AG08396 (cell line): ENCODE measurements at regions not wholly inside any gene's neighbourhood (a gene's known extent, or its start where the extent isn't known, plus 50 kb on each side); places are given as distances from the start of the nearest gene placed in this dataset.
A peak's percentile ranks its signal among the peaks of the same experiment; 100 is the strongest.

ENCODE experiments used
- DNase-seq: peaks from one replicate; pipeline ENCODE4 v3.0.0; 2012; ENCODE audit warnings: low spot score, mixed read lengths

DNA sequence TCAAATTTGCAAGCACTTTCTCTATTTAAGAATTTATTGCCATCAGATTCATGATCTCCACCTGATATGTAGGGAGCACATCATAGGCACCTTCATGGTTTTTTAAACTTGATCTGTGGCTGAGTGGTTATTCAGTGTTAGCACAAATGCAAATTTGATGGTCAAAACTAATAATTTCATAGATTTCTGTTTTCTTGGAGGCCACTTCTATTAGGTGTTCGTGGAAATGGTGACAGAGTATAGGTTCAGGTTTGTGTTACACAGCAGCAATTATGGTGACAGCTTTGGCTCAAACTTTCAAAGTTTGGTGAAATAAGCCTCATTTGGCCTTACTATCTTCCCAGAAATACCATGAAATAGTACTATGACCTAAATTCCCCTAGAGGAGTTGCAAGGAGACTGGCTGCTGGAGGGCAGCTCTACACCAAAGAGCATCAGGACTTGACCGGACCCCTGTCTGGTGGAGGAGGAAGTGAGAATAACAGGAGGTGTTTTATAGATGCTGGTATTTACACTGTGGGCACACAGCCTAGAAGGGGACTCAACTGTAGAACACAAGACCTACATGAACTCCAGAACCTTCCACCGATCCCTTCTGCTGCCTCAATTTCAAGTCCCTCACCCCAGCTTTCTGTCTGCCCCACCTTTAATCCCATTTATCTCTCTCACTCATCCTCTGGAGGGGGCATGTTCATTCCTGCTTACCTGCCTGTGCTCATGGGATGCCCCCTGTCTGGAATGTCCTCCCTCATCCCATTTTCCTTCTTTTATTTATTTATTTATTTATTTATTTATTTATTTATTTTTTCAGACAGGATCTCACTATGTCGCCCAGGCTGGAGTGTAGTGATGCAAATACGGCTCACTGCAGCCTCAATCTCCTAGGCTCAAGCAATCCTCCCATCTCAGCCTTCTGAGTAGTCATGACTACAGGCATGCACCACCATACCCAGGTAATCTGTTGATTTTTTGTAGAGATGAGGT is 132.9 kb upstream of the SIX2 start:
- no peak for DNase-seq

DNA sequence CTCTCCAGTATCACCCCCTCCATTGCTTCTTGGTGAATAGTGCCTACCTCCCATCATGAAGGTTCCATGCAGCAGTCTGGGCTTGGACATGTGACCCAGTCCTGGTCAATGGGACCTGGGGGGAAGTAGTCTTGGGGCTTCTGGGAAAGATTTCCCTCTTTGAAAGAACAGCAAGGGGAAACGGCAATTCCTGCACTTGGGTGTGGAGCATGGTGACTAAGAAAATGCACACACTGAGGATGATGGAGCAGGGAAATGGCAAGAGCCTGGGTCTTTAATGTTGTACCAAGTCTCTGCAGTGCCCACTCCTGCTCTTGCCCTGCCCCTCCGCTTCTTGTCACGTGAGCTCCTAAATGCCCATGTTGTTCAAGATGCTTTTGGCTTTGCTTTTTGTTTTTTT is 131.4 kb upstream of the SIX2 start:
- DNase-seq, result no peak

DNA sequence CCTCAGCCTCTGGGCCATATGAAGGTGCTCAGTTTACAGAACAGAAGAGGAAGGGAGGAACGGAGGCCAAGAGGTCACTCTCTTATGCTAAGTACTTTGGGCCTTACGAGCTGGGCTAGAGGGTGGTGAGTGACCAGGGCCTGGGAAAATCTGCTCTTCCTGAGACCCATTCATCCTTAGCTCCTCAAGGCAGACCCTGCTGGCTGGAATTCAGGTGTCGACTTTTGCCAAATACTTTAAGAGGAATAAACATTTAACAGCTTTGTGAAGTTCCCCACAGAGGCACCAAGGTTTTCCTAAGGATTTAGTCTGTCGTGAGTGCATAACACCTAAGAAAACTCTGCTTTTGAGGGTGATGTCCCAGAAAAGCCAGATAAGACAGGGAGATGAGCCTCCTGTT is 129.7 kb upstream of the SIX2 start:
- no peak for DNase-seq

DNA sequence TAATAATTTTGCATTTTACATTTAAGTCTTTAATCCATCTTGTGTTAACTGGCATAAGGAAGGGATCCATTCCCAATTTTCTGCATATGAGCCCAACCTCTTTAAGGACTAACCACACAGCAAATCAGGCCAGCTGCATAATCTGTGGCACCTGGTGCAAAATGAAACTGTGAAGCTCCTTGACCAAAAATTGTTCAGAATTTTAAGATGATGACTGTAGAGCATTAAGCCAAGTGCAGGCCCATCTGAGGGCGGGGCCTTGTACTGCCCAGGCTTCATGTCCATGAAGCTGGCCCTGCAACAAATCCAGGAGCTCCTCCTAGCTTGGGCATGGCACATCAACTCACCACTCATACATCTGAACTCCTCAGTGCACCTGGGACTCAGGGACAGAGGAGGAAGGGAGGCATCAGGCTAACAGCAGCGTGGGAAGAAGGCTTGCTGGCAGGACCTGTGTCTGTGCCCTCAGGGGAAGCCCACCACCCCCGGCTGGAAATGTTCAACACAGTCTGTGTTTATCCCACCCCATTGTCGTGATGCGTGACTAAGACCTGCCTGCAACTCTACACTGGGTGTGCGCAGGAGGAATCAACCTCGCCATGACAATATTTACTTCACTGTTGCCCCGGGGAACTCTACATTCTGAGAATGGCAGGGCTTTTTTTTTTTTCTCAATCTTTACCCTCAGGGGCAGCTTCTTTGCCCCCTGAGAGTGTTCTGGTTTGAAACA is 128.9 kb upstream of the SIX2 start:
- DNase-seq, result no peak

DNA sequence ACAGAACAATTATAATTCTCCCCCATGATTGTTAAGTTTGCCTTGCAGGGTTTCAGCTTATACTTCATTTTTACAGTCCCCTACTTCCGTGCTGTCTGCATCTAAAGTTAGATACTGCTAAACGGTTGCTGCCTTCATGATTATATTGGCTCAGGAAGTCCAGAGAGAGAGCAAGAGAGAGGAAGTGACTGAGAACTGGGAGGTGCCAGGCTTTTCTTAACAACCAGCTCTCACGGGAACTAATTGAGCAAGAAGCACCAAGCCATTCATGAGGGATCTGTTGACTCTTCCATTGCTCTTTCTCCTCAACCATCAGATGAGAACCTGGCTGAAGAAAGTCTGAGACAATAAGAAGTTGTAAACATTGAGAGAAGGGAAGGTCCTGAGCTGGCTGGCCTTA is 125.5 kb upstream of the SIX2 start:
- no peak for DNase-seq

DNA sequence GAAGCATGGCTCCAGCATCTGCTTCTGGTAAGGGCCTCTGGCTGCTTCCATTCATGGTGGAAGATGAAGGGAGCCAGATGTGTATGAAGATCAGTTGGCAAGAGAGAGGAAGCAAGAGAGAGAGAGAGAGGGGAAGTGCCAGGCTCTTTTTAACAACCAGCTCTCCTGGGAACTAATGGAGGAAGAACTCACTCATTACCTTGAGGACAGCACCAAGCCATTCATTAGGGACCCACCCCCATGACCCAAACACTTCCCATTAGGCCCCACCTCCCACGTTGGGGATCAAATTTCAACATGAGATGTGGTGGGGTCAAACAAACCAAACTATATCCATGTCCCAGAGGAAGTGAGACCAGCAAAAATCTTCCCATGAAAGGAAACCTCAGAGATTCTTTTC is 124.8 kb upstream of the SIX2 start:
- DNase-seq, result no peak

DNA sequence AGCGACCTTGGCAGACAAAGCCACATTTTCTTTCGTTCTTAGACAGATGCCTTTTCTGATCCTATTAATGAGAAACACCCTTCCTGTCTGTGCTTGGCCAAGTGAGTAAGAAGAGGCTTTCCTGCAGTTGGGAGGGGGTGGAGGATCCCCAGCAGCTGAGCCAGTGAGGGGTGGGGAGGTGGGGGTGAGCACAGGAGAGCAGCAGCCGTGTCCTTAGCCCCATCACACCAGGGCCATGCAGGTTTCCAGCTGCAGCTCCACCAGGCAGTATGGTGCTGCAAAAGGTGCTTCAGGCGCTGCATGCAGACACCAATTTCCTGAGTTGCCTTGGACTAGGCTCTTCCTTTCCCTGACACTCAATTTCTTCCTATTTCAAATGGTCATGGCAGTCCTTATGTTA is 123.3 kb upstream of the SIX2 start:
- no peak for DNase-seq

DNA sequence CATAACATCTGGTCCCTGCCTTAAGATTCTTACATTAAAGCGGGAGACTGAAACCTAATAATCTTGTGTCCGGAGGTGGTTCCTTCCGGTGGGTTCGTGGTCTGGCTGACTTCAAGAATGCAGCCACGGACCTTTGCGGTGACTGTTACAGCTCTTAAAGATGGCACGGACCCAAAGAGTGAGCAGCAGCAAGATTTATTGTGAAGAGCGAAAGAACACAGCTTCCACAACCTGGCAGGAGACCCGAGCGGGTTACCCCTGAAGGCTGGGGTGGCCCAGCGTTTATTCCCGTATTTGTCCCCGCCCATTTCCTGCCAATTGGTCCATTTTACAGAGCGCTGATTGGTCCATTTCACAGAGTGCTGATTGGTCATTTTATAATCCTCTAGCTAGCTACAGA is 122.3 kb upstream of the SIX2 start:
- no peak for DNase-seq

DNA sequence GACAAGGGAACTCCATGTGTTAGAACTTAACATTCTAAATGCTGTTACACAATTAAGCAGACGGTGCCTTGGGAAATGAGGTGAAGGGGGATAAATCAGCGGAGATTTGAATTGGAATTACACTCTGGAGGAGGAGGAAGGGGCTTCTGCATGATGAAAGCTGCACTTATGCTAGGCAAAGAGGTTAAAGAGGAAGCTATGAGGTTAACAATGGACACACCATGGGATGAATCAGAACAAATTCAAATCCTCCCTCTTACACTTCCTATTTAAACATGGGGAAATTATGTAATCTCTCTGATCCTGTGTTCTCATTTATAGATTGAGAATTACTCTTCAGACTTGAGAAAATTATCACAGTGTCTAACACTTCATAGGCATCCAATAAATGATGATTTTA is 121.5 kb upstream of the SIX2 start:
- DNase-seq, result no peak

DNA sequence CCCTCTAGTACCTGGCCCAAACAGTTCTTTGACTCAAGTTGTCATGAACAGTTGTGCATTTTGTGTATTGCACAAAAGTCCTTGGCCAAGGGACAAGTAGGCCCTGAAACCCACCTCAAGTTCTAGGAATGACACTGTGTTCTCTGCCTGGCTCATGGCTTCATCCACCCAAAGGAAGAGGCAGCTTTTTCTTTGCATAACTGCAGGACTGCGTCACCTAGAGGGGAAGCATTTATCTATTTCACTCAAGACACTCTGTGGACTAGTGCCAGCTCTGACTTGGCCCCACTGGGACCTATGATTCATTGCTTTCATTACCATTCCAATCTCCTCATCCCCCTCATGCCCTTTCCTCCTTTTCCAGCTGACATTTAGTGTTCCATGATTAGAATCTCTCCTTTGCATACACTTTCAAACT is 119.3 kb upstream of the SIX2 start:
- peak; percentile 76 for DNase-seq

DNA sequence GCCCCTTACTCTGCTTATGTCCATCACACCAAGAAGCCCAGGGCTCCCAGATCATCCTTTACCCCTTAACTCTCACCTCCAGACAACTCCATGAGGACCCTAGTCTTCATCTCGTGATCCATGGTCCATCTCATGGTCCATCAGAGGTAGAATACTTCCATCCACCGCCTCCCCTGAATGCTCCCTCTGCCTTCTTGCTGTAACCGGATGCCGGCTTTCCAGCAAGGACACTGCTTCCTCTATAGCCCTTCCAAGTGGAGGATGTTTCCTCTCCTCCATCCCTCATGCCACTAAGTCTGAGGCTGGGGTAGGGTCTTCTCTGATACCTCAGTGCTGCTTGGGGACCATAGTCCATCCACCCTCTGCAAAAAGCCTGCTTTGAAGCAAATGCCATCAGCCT is 118.6 kb upstream of the SIX2 start:
- DNase-seq, result no peak

DNA sequence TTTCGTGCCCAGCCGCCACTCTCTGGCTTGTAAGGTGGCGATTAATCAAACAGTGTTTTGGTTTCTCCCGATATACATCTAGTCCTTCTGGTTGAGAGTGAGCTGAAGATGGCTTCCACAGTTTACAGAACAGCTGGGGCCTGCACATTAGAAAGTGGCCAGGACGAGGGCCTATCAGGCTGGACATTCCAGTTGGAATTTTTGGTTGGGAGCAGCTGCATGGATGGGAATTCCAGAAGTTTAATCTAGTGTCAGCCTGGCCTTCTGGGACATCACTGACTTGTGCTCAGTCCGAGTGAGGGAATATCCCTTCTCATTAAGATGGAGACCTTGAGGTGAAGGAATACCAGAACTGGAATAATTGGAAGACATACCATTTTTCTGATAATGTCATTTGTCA is 118.1 kb upstream of the SIX2 start:
- no peak for DNase-seq

DNA sequence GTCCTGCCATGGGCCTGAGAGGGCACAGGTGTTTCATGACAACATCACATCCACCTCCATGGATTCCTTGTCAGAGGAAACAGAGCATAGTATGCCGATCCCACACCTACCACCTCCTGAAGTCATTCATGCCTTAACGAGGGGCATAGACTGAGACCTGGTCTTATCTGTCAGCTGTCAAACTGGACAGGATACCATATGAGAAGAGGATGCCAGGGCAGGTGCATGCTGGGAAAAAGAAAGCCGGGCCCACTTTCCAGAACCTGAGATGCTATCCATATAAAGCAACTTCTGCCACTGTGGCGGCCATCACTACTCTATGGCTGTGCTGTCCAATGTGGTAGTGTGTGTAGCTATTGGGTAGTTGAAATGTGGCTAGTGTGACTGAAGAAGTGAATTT is 116.0 kb upstream of the SIX2 start:
- DNase-seq, result no peak

DNA sequence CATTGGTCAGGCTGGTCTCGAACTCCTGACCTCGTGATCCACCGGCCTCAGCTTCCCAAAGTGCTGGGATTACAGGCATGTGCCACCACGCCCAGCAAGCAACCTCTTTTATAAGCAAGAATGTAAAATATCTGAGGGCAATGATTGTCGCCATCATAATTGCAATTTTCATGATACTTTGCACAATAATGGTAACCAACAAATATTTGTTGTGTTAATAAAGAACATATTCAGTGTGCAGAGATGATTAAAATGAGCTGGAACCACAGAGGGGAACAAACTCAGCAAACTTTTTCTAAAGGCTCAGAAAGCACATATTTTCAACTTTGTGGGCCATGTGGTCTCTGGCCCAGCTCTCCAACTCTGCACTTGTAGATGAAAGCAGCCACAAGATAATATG is 115.2 kb upstream of the SIX2 start:
- DNase-seq, result no peak

DNA sequence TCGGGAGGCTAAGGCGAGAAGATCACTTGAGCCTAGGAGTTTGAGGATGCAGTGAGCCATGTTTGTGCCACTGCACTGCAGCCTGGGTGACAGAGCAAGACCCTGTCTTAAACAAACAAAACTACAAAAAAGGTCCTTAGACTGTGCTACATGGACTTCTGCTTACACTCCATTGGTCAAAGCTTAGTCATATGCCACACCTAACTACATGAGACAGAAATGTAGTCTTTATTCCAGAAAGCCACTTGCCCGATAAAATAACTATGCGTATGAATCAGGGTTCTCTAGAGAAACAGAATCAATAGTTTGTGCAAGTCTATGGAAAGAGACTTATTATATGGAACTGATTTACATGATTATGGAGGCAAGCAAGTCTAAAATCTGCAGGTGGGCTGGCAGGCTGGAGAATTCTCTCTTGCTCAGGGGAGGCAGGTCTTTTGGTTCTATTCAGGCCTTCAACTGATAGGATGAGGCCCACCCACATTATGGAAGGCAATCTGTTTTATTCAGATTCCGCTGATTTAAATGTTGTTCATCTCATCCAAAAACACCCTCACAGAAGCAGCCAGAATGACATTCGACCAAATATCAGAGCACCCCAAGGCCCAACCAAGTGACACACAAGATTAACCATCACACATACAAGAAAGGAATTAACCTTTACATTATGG is 114.4 kb upstream of the SIX2 start:
- DNase-seq, result no peak

DNA sequence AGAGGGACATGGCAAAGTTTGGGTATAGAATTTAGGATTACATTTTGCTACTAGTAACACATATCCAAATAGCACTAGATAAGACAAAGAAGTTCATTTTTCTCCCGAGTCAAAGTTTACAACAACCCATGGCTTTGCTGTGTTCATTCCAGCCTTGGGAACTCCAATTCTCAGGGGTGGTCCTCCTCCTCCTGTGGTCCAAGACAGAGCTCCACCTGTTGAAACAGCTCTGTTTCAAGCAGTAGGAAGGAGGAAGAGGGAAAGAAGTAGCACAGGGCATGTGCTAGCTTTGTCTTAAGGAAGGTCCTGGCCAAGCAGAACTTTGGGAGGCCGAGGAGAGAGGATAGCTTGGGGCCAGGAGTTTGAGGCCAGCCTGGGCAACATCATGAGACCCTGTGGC is 113.8 kb upstream of the SIX2 start:
- no peak for DNase-seq

DNA sequence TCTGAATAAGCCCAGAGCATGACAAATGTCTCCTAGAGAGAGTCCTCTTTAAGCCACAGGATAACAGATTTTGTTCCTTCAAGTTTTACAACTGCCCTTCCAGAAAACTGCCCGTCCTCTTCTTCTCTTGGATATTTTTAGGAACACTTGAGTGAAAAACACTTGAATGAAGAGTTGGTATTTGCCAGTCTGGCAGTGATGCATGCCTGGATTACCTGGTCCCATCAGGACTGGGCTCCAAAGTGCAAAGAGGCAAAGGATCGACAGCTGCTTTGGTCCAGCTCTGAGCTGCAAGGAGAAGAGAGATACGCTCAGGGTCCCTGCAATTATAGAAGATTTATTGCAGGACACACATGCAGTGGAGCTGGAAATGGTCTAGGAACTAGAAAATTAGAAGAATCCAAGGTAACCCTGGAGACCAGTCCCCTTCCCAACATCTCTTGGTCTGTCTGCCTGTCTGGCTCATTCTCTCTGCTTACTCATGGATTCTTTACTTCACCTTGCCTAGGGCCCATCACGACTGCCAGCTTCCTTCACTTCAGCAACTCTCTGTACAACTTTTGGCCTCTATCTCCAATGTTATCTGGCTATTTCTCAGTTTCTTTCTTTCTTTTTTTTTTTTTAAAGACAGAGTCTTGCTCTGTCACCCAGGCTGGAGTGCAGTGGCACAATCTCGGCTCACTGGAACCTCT is 112.1 kb upstream of the SIX2 start:
- DNase-seq, result no peak

DNA sequence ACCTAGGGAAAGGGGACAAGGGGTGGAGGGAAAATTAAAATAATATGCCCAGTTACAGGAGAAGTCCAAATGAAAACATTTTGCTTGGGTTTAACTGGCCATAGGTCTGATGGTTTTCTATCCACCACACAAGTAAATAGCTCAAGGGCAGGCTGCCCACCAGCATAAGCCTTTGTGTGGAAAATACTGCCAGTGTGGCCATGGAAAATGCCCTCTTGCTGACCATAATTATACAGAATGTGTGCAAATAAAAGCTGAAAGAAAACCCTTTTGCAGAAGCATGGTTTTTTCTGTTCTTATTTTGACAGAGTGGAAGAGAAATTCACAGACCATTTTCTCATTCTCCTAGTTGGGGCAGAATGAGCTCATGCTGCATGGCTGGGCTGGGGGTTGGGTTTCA is 111.3 kb upstream of the SIX2 start:
- DNase-seq, result no peak

DNA sequence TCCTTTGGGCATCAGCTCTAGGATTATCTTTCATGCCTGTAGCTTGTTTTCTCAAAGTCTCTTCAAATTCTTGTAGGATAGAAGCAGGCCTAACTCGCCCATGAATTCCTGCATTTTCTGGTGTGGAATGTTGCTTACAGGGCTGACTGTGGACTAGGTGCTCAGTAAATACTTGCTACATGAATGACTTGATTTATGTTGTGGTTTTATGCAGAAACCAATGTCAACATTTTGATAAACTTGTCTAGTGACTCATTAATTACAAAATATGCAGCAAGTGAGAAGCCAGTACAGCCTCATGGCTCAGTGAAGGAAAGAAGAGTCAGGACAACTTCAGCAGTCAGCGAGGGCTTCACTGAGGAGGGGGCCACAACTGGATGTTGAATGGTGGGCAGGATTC is 110.6 kb upstream of the SIX2 start:
- peak; percentile 42 for DNase-seq

DNA sequence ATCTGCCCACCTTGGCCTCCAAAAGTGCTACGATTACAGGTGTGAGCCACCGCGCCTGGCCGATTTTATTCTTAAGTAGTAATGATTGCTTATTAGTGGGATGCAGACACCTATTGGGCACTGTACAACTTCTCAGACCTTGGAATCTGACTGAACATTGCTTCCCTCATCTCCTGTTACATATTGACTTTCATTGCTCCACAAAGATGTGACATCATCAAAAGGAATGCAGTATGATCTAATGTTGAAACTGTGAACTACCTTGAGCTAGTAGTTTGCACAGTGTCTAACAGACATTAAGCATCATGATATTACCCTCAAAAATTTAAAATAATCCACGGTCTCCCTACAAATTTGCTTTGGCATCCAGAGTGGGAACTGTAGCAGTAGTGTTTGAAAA is 109.8 kb upstream of the SIX2 start:
- peak; percentile 20 for DNase-seq

DNA sequence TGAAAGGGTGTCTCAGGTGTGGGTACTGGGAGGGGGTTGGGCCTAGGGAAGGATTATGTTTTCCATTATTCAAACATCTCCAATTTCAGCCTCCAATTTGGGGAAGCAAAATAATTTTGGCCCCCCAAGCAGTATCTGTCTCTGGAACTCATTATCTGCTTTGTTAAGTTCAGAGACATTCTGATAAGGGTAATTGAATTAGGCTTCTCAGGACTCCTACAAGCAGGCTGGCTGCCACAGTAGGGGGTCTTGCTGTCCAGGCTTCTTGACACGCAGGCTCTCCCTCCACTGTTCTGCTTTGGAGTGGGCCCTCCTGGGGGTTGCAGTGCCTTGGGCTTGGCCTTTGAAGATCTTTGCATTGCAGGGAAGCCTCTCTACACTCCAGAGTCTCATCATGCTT is 108.1 kb upstream of the SIX2 start:
- DNase-seq, result no peak

DNA sequence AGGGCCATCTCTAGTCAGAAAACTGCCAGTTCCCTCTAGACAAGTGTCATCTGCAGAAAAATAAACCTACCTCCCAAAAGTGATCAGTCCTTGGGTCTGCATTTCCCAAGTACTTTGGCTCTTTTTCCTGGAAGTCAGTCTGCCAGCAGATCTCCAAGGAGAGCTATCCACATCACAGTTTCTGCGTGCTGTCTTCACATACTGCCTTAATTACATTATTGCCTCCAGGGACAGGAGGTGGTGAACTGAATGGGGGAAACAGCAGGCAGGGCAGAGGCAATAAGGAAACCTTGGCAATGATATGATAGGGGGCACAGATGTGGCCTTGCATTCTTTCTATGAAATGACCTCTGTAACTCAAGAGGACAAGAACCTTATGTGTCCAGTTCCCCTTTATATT is 105.9 kb upstream of the SIX2 start:
- DNase-seq, result no peak
